Astrocyte of the spinal cord (primary cell): ENCODE measurements at regions not wholly inside any gene's neighbourhood (a gene's known extent, or its start where the extent isn't known, plus 50 kb on each side); places are given as distances from the start of the nearest gene placed in this dataset.

Experiments used
- DNase-seq: peaks from one replicate; pipeline ENCODE4 v3.0.0; 2011; ENCODE audit warnings: low read depth, low spot score
- H3K4me3 ChIP-seq: 2 replicates; pipeline ENCODE4 v1.5.1; 2011; ENCODE audit warnings: low read depth, mild to moderate bottlenecking, low read length, moderate library complexity
- CTCF ChIP-seq: IDR thresholded peaks from 2 replicates; pipeline ENCODE4 v1.5.1; 2012; ENCODE audit warnings: low read depth, mild to moderate bottlenecking, low read length, inconsistent platforms
- in situ Hi-C: cut with HindIII; loops from 2 replicates; pipeline ENCODE4 v1.10.0; 2017; ENCODE audit warnings: low sequenced_read_pairs

- in situ Hi-C loops, result no loop called here
These were observed 66.8 kb upstream of the EGFL6 start for GRCh38 chrX:13502590-13502989.

DNA sequence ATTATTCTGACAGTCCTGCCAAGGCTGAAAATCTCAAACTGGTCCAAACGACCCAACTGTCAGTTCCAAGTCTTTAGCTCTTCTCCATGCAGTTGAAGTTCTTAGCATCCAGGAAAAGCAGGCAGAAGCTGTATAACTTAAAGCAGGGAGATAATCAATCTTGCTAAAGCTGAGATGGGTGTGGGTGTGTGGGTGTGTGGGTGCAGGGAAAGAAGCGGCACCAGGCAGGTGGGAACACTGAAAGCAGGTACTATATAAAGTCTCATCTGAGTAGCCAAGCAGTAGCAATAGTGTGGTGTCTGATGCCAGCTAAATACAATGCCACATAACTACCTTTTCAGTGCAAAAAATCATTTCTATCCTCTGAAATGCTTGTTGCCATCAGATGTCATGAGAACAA is 69.7 kb upstream of the EGFL6 start:
- in situ Hi-C loops, result no loop called here
- no peak for DNase-seq
- TF ChIP-seq CTCF, result no peak
- no peak overlapping the region for H3K4me3 ChIP-seq

More at GRCh38 chrX:13502590-13502989, 66.8 kb upstream of the EGFL6 start:
- no peak for DNase-seq
- no peak overlapping the region for H3K4me3 ChIP-seq
- TF ChIP-seq CTCF, result no peak

GRCh38 chrX:13498238-13498637 is 71.2 kb upstream of the EGFL6 start:
- no peak for TF ChIP-seq CTCF
- H3K4me3 ChIP-seq, result no peak overlapping the region
- in situ Hi-C loops, result no loop called here
- no peak for DNase-seq

GRCh38 chrX:13495232-13495631 is 74.2 kb upstream of the EGFL6 start:
- TF ChIP-seq CTCF, result no peak
- no peak overlapping the region for H3K4me3 ChIP-seq
- DNase-seq, result no peak
- in situ Hi-C loops, result no loop called here

DNA sequence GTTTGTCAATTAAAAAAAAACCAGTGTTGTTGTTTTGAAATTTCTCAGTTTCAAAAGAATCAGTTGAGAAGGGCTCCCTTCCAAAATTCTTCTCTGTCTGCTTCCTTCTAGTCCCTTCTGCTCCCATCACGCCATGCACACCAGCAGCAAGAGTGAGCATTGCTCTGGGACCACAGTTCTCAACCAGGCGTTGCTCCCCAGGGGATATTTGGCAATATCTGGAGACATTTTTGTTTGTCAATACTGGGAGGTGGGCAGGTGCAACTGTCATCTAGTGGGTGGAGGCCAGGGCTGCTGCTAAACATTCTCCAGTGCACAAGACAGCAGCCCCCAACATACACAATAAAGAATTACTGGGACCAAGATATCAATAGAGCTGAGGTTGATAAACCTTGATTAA is 74.8 kb upstream of the EGFL6 start:
- in situ Hi-C loops, result no loop called here
- DNase-seq, result no peak
- no peak for TF ChIP-seq CTCF
- H3K4me3 ChIP-seq, result no peak overlapping the region

DNA sequence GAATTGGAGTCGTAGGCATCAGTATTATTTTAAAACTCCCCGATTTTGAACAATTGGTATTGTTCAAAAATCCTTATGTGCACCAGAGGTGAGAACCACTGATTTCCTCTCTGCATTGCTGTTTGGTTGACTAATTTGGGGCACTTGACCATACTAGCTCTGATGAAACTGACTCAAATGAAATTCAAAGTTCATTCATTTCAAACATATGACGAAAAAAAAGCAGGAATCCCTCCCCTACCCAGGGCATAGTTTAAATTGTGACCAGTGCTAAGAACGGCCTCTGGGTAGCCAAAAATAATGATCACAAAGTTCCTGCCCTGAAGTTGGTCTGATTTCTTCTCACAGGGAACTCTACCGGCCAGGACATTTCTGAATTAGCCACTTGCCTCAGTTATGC is 75.7 kb upstream of the EGFL6 start:
- in situ Hi-C loops, result no loop called here
- DNase-seq, result no peak

More for the DNA sequence above, 75.7 kb upstream of the EGFL6 start:
- no peak for TF ChIP-seq CTCF
- no peak overlapping the region for H3K4me3 ChIP-seq
